ENCODE measurements at regions not wholly inside any gene's neighbourhood (a gene's known extent, or its start where the extent isn't known, plus 50 kb on each side); places are given as distances from the start of the nearest gene placed in this dataset.

- DNase-seq (ENCODE audit: low read depth), result no peak
These were observed 367.1 kb upstream of the ADGRL2 start for GRCh38 chr1:81433676-81434075.

- no peak for DNase-seq (ENCODE audit: low read depth)
These were observed 368.1 kb upstream of the ADGRL2 start for GRCh38 chr1:81432654-81433109.

GRCh38 chr1:81432059-81432458, 368.7 kb upstream of the ADGRL2 start:
- no peak for DNase-seq (ENCODE audit: low read depth)

DNA sequence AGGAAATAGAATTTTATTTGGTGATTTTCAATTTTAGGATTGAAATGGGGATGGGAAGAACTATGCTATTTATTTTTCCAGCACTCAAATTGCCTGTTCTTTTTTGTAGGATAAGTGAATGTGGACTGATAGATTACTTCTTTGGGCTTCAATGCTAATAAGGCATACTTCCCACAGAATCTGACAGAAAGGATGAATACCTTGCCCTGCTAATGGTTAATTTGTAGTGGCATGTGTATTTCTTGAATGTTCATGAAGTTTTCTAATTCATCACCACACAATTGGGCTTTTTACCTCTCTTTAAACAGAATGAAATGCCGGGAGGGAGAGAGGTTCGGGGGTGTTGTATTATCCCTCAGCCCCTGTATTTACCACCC, 369.1 kb upstream of the ADGRL2 start:
- DNase-seq (ENCODE audit: low read depth), result no peak

DNA sequence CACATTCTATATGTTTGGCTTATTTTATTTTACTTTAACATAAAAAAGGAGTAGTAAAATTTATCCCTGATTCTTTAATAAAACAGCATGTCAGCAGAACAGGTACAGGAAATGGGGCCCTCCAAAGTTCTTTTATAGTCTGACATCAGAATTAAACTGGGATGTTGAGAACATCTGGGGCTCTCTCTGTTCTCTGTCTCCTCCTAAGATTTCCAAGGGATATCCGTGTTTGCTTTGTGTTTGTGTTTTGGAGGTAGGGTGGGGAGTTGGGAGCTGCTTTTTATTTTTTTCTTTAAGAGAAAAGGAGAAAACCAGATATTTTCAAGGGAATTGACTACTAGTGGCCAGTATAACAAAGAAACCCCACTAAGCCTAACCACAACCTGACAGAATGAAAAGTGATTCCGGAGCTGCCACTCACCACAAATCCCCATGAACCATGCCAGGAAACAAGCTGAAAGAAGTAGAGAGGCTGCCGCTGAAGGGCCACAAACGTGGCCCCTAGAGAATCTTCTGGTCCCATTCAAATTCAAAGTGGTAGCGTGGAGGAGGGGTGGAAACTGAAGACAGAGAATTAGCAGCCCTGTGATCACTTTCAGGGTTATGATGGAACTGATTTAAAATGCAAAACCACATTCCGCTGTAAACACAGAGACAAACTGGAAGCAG, 369.6 kb upstream of the ADGRL2 start:
- no peak for DNase-seq (ENCODE audit: low read depth)

DNA sequence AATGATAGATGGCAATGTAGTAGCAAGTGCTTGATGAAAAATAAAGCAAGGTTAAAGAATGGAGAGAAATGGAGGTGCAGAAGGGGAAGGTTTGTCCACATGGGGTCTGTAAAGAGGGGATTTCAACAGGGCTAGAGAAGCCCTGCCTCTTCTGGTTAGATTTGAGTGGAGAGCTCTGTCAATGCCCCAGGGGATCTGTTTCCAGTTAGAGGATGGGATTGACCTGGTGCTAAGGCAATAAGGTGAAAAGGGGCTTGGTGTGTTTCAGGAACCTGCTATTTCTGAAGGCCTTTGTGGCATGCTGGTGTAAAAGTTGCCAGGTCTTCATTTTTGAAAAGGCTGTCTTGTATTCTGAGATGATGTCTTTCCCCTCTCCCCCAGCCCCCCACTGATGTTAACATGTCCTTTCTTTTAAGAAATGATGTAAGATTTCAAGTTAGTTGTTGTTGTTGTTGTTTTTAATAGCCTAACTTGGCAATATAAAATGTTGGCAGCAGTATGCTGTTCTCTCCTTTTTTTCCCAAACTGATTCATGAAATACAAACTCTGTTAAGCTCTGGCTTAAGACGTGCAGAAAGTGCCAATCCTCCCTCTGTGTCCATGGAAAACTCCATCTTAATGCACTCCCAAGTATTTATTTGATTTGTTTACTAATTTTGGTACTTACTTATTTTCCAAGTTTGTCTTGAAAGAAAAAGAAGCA, 370.3 kb upstream of the ADGRL2 start:
- no peak for DNase-seq (ENCODE audit: low read depth)

GRCh38 chr1:81428998-81429397, 371.7 kb upstream of the ADGRL2 start:
- no peak for DNase-seq (ENCODE audit: low read depth)

DNA sequence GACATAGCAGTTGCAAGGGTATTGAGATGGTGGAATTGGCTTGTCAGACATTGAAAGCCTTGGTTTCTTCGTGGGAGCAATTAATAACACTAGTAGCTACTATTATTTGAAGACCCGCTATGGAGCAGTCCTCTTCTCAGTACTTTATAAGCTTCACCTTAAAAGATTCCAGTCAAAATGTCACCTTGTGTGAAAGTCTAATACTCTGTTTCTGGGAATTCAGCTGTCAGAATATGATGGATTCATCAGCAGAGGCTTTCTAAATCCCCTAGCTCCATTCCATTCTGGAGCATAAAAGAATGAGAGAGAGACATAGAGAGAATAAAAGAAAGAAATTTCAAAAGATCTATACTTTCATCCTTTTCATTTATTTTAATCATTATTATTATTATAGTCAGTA, 375.9 kb upstream of the ADGRL2 start:
- DNase-seq (ENCODE audit: low read depth), result no peak

- no peak for DNase-seq (ENCODE audit: low read depth)
These were observed 376.7 kb upstream of the ADGRL2 start for GRCh38 chr1:81424061-81424460.

- no peak for DNase-seq (ENCODE audit: low read depth)
These were observed 380.0 kb upstream of the ADGRL2 start for GRCh38 chr1:81420760-81421159.

GRCh38 chr1:81414488-81415015, 386.2 kb upstream of the ADGRL2 start:
- DNase-seq (ENCODE audit: low read depth), result peak; percentile 2

- DNase-seq (ENCODE audit: low read depth), result no peak
These were observed 387.8 kb upstream of the ADGRL2 start for GRCh38 chr1:81412954-81413353.

- no peak for DNase-seq (ENCODE audit: low read depth)
These were observed 389.8 kb upstream of the ADGRL2 start for GRCh38 chr1:81410941-81411340.

DNA sequence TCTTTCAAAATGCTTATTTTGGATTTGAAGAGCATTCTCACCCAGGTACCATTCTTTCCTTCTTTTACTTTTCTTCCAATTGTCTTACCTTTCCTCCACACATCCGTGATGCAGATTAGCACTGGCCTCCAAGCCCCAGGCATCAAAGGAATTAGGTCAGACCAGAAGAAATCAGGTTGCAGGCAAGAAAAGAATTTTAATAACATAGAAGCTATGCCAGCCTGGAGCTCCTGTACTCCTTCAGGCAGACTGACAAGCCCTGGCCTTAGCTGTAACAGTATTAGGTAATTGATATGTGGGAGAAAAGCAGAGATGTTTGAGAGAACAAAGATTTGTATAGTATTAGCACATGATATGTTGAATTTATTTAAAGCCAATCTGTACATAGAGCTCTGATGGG, 390.4 kb upstream of the ADGRL2 start:
- no peak for DNase-seq (ENCODE audit: low read depth)

DNA sequence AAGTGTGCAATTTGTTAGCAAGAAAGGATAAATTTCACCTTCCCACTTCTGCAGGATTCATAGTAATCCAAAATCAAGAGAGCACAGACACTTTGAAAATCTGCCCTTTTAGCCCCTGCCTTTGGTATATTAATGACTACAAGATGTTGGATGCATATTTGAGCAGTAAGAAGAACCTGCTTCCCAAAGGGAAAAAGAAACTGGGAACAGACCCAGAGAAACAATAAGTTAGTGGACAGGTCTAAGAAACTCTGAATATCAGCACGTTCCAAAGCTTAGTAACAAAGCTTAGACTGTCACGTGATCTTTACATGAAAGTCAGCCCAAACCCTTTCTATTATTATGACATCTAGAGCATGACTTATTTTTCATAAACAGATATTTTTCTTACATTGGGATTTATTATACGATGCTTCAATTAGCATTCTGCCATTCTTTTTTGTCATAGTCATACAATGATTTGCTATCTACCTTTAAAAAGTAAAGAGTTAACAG, 390.9 kb upstream of the ADGRL2 start:
- DNase-seq (ENCODE audit: low read depth), result no peak

DNA sequence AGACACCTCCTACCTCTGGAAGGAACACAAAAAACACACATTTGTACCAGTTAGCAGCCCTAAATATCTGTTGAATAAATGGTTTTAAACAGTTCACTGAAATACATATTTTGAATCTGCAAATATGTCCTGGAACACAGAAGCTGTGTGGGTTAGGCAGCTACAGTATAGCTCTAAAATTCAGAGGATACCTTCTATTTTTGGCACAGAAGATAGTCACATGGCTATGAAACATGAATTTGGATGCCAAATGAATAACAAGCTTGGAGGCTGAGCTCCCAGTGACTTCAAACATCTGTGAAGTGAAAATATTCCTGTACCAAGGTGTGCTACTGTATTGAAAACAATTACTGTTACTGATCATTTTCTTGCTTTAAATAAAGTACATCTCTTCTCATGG, 391.5 kb upstream of the ADGRL2 start:
- no peak for DNase-seq (ENCODE audit: low read depth)

DNA sequence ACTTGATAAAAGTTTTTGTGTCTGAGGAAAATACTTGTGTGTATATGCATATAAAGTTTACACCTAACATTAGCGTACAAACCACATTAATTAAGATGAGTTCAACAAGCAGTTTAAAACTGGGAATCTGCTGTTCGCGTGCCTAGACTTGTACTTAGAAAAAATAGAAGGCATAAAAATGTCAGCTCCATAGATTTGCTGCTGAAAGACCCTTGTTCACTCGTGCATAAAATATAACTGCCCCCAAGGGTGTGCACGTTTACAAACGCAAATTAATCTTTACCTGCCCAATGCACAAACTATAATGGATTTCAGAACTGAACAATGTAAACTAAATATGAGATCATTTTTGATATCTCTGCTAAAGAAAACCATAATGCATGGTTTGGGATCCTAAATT, 392.3 kb upstream of the ADGRL2 start:
- DNase-seq (ENCODE audit: low read depth), result no peak

GRCh38 chr1:81407000-81407821, 393.5 kb upstream of the ADGRL2 start:
- no peak for DNase-seq (ENCODE audit: low read depth)

DNA sequence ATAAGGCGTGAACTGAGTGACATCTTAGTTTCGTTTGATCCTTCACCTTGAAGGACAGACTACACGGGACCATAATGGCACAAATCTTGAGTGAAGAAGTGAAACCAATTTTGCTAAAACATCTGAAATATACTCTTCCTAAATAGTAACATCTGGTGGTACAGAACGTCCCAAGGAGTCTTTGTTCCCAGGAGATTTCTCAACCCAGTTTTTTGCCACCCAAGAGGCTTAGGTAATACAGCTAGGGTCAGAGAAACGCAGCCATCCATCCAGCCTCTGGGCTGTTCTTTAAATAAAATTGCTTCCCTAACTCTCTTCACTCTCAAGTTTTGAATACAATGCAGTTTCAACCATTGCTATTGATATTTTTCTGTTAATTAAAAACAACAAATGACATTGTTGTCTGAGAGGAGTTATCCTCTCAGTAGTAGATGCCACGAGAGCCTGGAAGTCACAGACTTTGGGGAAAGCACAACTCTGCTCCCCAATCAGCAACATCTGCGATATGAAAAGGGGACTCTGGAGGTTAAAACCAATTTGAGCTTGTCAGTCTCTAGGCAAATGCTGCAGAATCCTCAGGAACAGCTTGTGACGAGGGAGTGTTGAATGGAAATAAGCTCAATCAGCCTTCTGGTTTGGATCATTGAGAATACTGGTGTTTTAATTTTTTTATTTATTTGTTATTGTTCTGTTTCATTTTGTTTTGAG, 394.3 kb upstream of the ADGRL2 start:
- DNase-seq (ENCODE audit: low read depth), result no peak

DNA sequence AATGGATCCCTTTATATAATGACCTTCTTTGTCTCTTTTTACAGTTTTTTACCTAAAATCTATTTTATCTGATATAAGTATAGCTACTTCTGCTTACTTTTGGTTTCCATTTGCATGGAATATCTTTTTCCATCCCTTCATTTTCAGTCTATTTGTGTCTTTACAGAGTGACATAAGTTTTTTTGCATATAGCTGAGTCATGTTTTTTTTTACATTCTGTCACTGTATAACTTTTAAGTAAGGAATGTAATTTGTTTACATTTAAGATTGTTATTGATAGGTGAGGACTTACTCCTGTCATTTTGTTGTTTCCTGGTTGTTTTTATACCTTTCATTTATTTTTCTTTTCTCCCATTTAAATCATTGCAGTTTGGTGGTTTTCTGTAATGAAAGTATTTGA, 402.7 kb upstream of the ADGRL2 start:
- no peak for DNase-seq (ENCODE audit: low read depth)

- no peak for DNase-seq (ENCODE audit: low read depth)
These were observed 408.1 kb upstream of the ADGRL2 start for GRCh38 chr1:81392526-81393226.

Data from activated T-cell treated with anti-CD3 and anti-CD28 coated beads for 48 hours (primary cell).